ENCODE measurements at regions not wholly inside any gene's neighbourhood (a gene's known extent, or its start where the extent isn't known, plus 50 kb on each side); places are given as distances from the start of the nearest gene placed in this dataset.

- Mint-ChIP-seq H3K27ac (no peak overlapping the region), H3K27me3 (ENCODE audit: insufficient read depth, low read depth) (peaks cover 5% of the 10 kb centered on the region), H3K36me3 (peaks cover 2% of the 10 kb centered on the region), H3K9me3 (peaks cover 38% of the 10 kb centered on the region), H3K4me1 (no peaks in the 10 kb centered on the region), H3K4me3 (no peak overlapping the region)
- Histone ChIP-seq H3K9me3 (ENCODE audit: low read depth) (no peaks in the 10 kb centered on the region), H4K20me1 (ENCODE audit: low read depth) (no peaks in the 10 kb centered on the region), H3K79me2 (ENCODE audit: low read depth) (no peaks in the 10 kb centered on the region), H3K4me3 (no peak overlapping the region), H3K36me3 (peaks cover 3% of the 10 kb centered on the region), H3K9ac (no peak overlapping the region), H3K27me3 (no peaks in the 10 kb centered on the region), H3K4me1 (no peaks in the 10 kb centered on the region), H3K4me2 (no peak overlapping the region), H2AFZ (replicated peaks) (no peak overlapping the region), H3K27ac (no peak overlapping the region), H3F3A (ENCODE audit: low read depth) (no peaks in the 10 kb centered on the region)
- TF ChIP-seq EZH2phosphoT487 (IDR thresholded peaks at IDR 0.05) (no peak), CTCF (IDR thresholded peaks at IDR 0.05) (no peak), EZH2 (IDR thresholded peaks at IDR 0.05) (no peak)
- DNase-seq (ENCODE audit: low spot score) = no peak
Measured at GRCh38 chr12:24582954-24583601, 365.8 kb downstream of the BCAT1 start.

GRCh38 chr12:24574538-24574937 is 374.4 kb downstream of the BCAT1 start:
- no peak overlapping the region for H3K4me2 ChIP-seq
- H3K27me3 Mint-ChIP-seq (ENCODE audit: insufficient read depth, low read depth) = no peaks in the 10 kb centered on the region
- DNase-seq (ENCODE audit: low spot score) = no peak
- H3K4me1 Mint-ChIP-seq = peaks cover 26% of the 10 kb centered on the region
- no peak overlapping the region for H3K9ac ChIP-seq
- no peaks in the 10 kb centered on the region for H3K9me3 ChIP-seq (ENCODE audit: low read depth)
- no peaks in the 10 kb centered on the region for H3K79me2 ChIP-seq (ENCODE audit: low read depth)
- peaks cover 10% of the 10 kb centered on the region for H3K4me1 ChIP-seq
- no peaks in the 10 kb centered on the region for H3K36me3 ChIP-seq
- H3K4me3 Mint-ChIP-seq = no peak overlapping the region
- no peak overlapping the region for H3K27ac ChIP-seq
- peaks cover 32% of the 10 kb centered on the region for H3K9me3 Mint-ChIP-seq
- no peaks in the 10 kb centered on the region for H3K27me3 ChIP-seq
- no peak overlapping the region for H2AFZ ChIP-seq (replicated peaks)
- no peak overlapping the region for H3K4me3 ChIP-seq
- peak overlapping the region; percentile 87 for H3K27ac Mint-ChIP-seq
- H3F3A ChIP-seq (ENCODE audit: low read depth) = no peaks in the 10 kb centered on the region
- H4K20me1 ChIP-seq (ENCODE audit: low read depth) = no peaks in the 10 kb centered on the region
- H3K36me3 Mint-ChIP-seq = peaks cover 11% of the 10 kb centered on the region
- TF ChIP-seq EZH2 (IDR thresholded peaks at IDR 0.05) (no peak), EZH2phosphoT487 (IDR thresholded peaks at IDR 0.05) (no peak), CTCF (IDR thresholded peaks at IDR 0.05) (no peak)

GRCh38 chr12:24573621-24574020 is 375.3 kb downstream of the BCAT1 start:
- Histone ChIP-seq H3K79me2 (ENCODE audit: low read depth) (no peaks in the 10 kb centered on the region), H3F3A (ENCODE audit: low read depth) (no peaks in the 10 kb centered on the region), H3K27me3 (no peaks in the 10 kb centered on the region), H3K4me1 (peaks cover 10% of the 10 kb centered on the region), H3K27ac (no peak overlapping the region), H3K4me3 (no peak overlapping the region), H3K36me3 (no peaks in the 10 kb centered on the region), H2AFZ (replicated peaks) (no peak overlapping the region), H3K9ac (no peak overlapping the region), H3K9me3 (ENCODE audit: low read depth) (no peaks in the 10 kb centered on the region), H4K20me1 (ENCODE audit: low read depth) (no peaks in the 10 kb centered on the region), H3K4me2 (no peak overlapping the region)
- H3K9me3 Mint-ChIP-seq = peaks cover 24% of the 10 kb centered on the region
- H3K4me3 Mint-ChIP-seq = no peak overlapping the region
- DNase-seq (ENCODE audit: low spot score) = no peak
- peaks cover 26% of the 10 kb centered on the region for H3K4me1 Mint-ChIP-seq
- TF ChIP-seq EZH2 (IDR thresholded peaks at IDR 0.05) (no peak), CTCF (IDR thresholded peaks at IDR 0.05) (no peak), EZH2phosphoT487 (IDR thresholded peaks at IDR 0.05) (no peak)
- no peaks in the 10 kb centered on the region for H3K27me3 Mint-ChIP-seq (ENCODE audit: insufficient read depth, low read depth)
- H3K27ac Mint-ChIP-seq = no peak overlapping the region
- peaks cover 11% of the 10 kb centered on the region for H3K36me3 Mint-ChIP-seq

Data from neural progenitor cell (in vitro differentiated cells).